Endothelial cell of umbilical vein (primary cell): ENCODE measurements at regions not wholly inside any gene's neighbourhood (a gene's known extent, or its start where the extent isn't known, plus 50 kb on each side); places are given as distances from the start of the nearest gene placed in this dataset.

Experiments
- CTCF ChIP-seq, 2 donors: IDR thresholded peaks; 1 replicate in 1 of 2; 2 replicates in 1 of 2; pipeline ENCODE4 v1.5.1; 2011; ENCODE audit warnings: low read length in 2 of 2, mild to moderate bottlenecking in 2 of 2, moderate library complexity in 2 of 2, control low read depth in 1 of 2, inconsistent platforms in 1 of 2, low read depth in 1 of 2; ENCODE audit not compliant: insufficient read depth in 1 of 2; ENCODE audit errors: extremely low read depth in 1 of 2
- EZH2 ChIP-seq: IDR thresholded peaks from 2 replicates; pipeline ENCODE4 v1.6.1; 2012; ENCODE audit warnings: borderline replicate concordance, low read depth, mild to moderate bottlenecking, moderate library complexity, low read length, inconsistent platforms; ENCODE audit not compliant: severe bottlenecking
- MAX ChIP-seq: IDR thresholded peaks from 2 replicates; pipeline ENCODE4 v1.6.1; 2011; ENCODE audit not compliant: insufficient read depth, insufficient read length
- MYC ChIP-seq: IDR thresholded peaks from one replicate; pipeline ENCODE4 v1.6.1; 2011; ENCODE audit warnings: mild to moderate bottlenecking, low read depth, low read length
- POLR2A ChIP-seq: IDR thresholded peaks from 2 replicates; pipeline ENCODE4 v1.6.1; 2012; ENCODE audit warnings: low read depth, mild to moderate bottlenecking, control low read depth, low read length
- POLR2AphosphoS5 ChIP-seq: IDR thresholded peaks from 2 replicates; pipeline ENCODE4 v1.6.1; 2012; ENCODE audit warnings: low read depth, mild to moderate bottlenecking, control low read depth, low read length, moderate library complexity; ENCODE audit not compliant: insufficient read depth

GRCh38 chr9:116000748-116001329, 152.8 kb upstream of the PAPPA start:
- TF ChIP-seq POLR2AphosphoS5, result no peak
- TF ChIP-seq EZH2, result no peak
- TF ChIP-seq CTCF (IDR thresholded peaks at IDR 0.05; ENCODE audit: extremely low read depth in 1 of 2, insufficient read depth in 1 of 2, low read depth in 1 of 2, low read length in 2 of 2), result peak in 1 of 2 donors; percentile 27
- no peak for TF ChIP-seq POLR2A
- TF ChIP-seq MYC, result no peak
- no peak for TF ChIP-seq MAX
